HepG2 (cell line): ENCODE measurements at regions not wholly inside any gene's neighbourhood (a gene's known extent, or its start where the extent isn't known, plus 50 kb on each side); places are given as distances from the start of the nearest gene placed in this dataset.

Experiments
- ATAC-seq: fragments of 200-7000 bp; cut with Tn5 transposase; 3 replicates; pipeline ENCODE4 v1.9.1; 2020; ENCODE audit warnings: mild to moderate bottlenecking, moderate library complexity
- BruUV-seq: library from RNA; stranded (reverse); fragments of 400-500 nt; replicated peaks from 2 replicates; lab custom pipeline; 2021; lab: Mats Ljungman, UMichigan
- CTCF ChIA-PET: fragments of 300-600 bp; formaldehyde crosslinking; extraction: SDS; loops from one replicate; lab custom pipeline; 2021; ENCODE audit warnings: low total read pairs, inconsistent platforms, low intra/inter-chr PET ratio; lab: Yijun Ruan, JAX
- POLR2A ChIA-PET: fragments of 350-600 bp; sonication (Branson Sonifier 250); formaldehyde crosslinking; loops from one replicate; lab custom pipeline; 2020; ENCODE audit warnings: antibody characterized with exemption, inconsistent platforms; lab: Yijun Ruan, JAX
- DNase-seq: peaks from one replicate; pipeline ENCODE4 v3.0.0-alpha.2; 2015; ENCODE audit warnings: low spot score
- FAIRE-seq: peaks from 3 replicates; lab custom pipeline; 2011; peaks lifted over from hg19 to GRCh38; lab: Jason Lieb, UNC
- H2AFZ ChIP-seq: one replicate; pipeline ENCODE4 v1.6.1; 2011; ENCODE audit warnings: low read length, inconsistent platforms
- H3K27ac ChIP-seq: fragments of 300-600 bp; 3 replicates; pipeline ENCODE4 v1.8.0; 2011; ENCODE audit warnings: mixed run types, mild to moderate bottlenecking, mixed read lengths, low read length, inconsistent platforms; ENCODE audit not compliant: insufficient read depth; ENCODE audit errors: extremely low read length
- H3K27me3 ChIP-seq, 2 experiments: fragments of 200-600 bp in 1 of 2; 2 replicates in 1 of 2; 3 replicates in 1 of 2; pipeline versions ENCODE4 v1.6.0 to v1.8.0; 2011; ENCODE audit warnings: low read length in 2 of 2, mild to moderate bottlenecking in 2 of 2, moderate library complexity in 2 of 2, inconsistent platforms in 1 of 2; ENCODE audit not compliant: insufficient read depth in 2 of 2, control insufficient read depth in 1 of 2
- H3K36me3 ChIP-seq, 2 experiments: fragments of 200-600 bp in 1 of 2; replicated peaks in 1 of 2; 2 replicates in 1 of 2; 3 replicates in 1 of 2; pipeline versions ENCODE4 v1.5.1 to v1.8.0; 2011; ENCODE audit warnings: low read length in 2 of 2, inconsistent platforms in 1 of 2; ENCODE audit not compliant: insufficient read depth in 2 of 2, control insufficient read depth in 1 of 2
- H3K4me1 ChIP-seq: 2 replicates; pipeline ENCODE4 v1.5.1; 2012; ENCODE audit warnings: low read length, inconsistent platforms; ENCODE audit not compliant: insufficient read depth
- H3K4me2 ChIP-seq: 2 replicates; pipeline ENCODE4 v1.6.0; 2011; ENCODE audit warnings: low read depth, low read length, inconsistent platforms
- H3K4me3 ChIP-seq, 3 experiments: fragments of 200-600 bp in 1 of 3; sonication (generic), shearing (Covaris generic) in 1 of 3; replicated peaks in 1 of 3; 2 replicates each; pipeline ENCODE4 v1.5.1; 2011 to 2016; ENCODE audit warnings: low read length in 3 of 3, inconsistent platforms in 2 of 3, low read depth in 2 of 3, mild to moderate bottlenecking in 2 of 3, control low read depth in 1 of 3, mixed read lengths in 1 of 3; ENCODE audit not compliant: insufficient read depth in 1 of 3
- H3K79me2 ChIP-seq: one replicate; pipeline ENCODE4 v1.6.1; 2011; ENCODE audit warnings: low read length, inconsistent platforms; ENCODE audit not compliant: insufficient read depth
- H3K9ac ChIP-seq: 2 replicates; pipeline ENCODE4 v1.6.0; 2011; ENCODE audit warnings: mild to moderate bottlenecking, low read depth, low read length, inconsistent platforms; ENCODE audit not compliant: insufficient read depth
- H3K9me3 ChIP-seq: 2 replicates; pipeline ENCODE4 v1.5.1; 2012; ENCODE audit warnings: mild to moderate bottlenecking, low read length
- H4K20me1 ChIP-seq: 2 replicates; pipeline ENCODE4 v1.6.0; 2011; ENCODE audit warnings: inconsistent platforms, mild to moderate bottlenecking, low read length, moderate library complexity; ENCODE audit not compliant: insufficient read depth
- ARID2 ChIP-seq: sonication (generic); formaldehyde crosslinking; IDR thresholded peaks from 2 replicates; pipeline ENCODE4 v1.8.1; 2022; ENCODE audit warnings: mild to moderate bottlenecking, missing genetic modification reagents, borderline replicate concordance
- ATRX ChIP-seq: sonication (generic); formaldehyde crosslinking; IDR thresholded peaks from 2 replicates; pipeline ENCODE4 v1.4.0; 2020; ENCODE audit warnings: missing genetic modification reagents, borderline replicate concordance
- ELF3 ChIP-seq: IDR thresholded peaks from 2 replicates; pipeline ENCODE4 v1.6.1; 2016; ENCODE audit warnings: missing genetic modification reagents, missing compliant biosample characterization
- EZH2 ChIP-seq: conservative IDR thresholded peaks from 2 replicates; pipeline ENCODE4 v1.6.1; 2012; ENCODE audit warnings: mild to moderate bottlenecking, low read depth, low read length, moderate library complexity
- KLF11 ChIP-seq: IDR thresholded peaks from 2 replicates; pipeline ENCODE4 v1.6.1; 2016; ENCODE audit warnings: missing compliant biosample characterization
- REPIN1 ChIP-seq: sonication (generic); formaldehyde crosslinking; IDR thresholded peaks from 2 replicates; pipeline ENCODE4 v1.8.0; 2022; ENCODE audit warnings: missing genetic modification reagents, low read depth, mild to moderate bottlenecking, borderline replicate concordance
- REXO4 ChIP-seq: sonication (generic); formaldehyde crosslinking; IDR thresholded peaks from 2 replicates; pipeline ENCODE4 v1.8.0; 2022; ENCODE audit warnings: missing genetic modification reagents, mild to moderate bottlenecking, borderline replicate concordance
- SALL2 ChIP-seq: sonication (generic); formaldehyde crosslinking; IDR thresholded peaks from 2 replicates; pipeline ENCODE4 v1.8.1; 2023; ENCODE audit warnings: mild to moderate bottlenecking, missing genetic modification reagents, inconsistent platforms
- SPEN ChIP-seq: sonication (generic); formaldehyde crosslinking; IDR thresholded peaks from 2 replicates; pipeline ENCODE4 v1.5.1; 2020; ENCODE audit warnings: low read depth, mild to moderate bottlenecking, missing genetic modification reagents
- TAF1 ChIP-seq: sonication (generic); formaldehyde crosslinking; IDR thresholded peaks from 2 replicates; pipeline ENCODE4 v1.4.0; 2020; ENCODE audit warnings: missing genetic modification reagents
- ZNF414 ChIP-seq: sonication (generic); formaldehyde crosslinking; IDR thresholded peaks from 2 replicates; pipeline ENCODE4 v1.5.0; 2020; ENCODE audit warnings: missing genetic modification reagents
- ZNF652 ChIP-seq: IDR thresholded peaks from 2 replicates; pipeline ENCODE4 v1.6.1; 2016; ENCODE audit warnings: low read depth, borderline replicate concordance
- ZNF687 ChIP-seq: sonication (generic); formaldehyde crosslinking; IDR thresholded peaks from 2 replicates; pipeline ENCODE4 v1.5.1; 2020; ENCODE audit warnings: mild to moderate bottlenecking, missing genetic modification reagents, moderate library complexity
- ZSCAN5A ChIP-seq: sonication (generic); formaldehyde crosslinking; IDR thresholded peaks from 2 replicates; pipeline ENCODE4 v1.8.0; 2022; ENCODE audit warnings: mild to moderate bottlenecking, missing genetic modification reagents, borderline replicate concordance
- WGBS: methylation state at CpG from one replicate; pipeline ENCODE4 v1.1.6; 2017; ENCODE audit warnings: low lambda C conversion rate; 5-methylcytosine and 5-hydroxymethylcytosine counted together
- in situ Hi-C: cut with HindIII; loops from 2 replicates; pipeline ENCODE4 v1.10.0; 2017; ENCODE audit warnings: low pct_unique_long_range_greater_than_20kb; ENCODE audit not compliant: extremely low pct_ligation_motif_present
- intact Hi-C: fragments of 100-400 bp; cut with micrococcal nuclease; formaldehyde crosslinking; loops from one replicate; pipeline ENCODE4 v1.10.0; 2022; ENCODE audit not compliant: unreplicated experiment
- TF ChIP-seq, protein P1 (sequence below): sonication (generic); formaldehyde crosslinking; IDR thresholded peaks from 2 replicates; pipeline ENCODE4 v1.9.0; 2021; ENCODE audit warnings: missing genetic modification reagents, borderline replicate concordance

GRCh38 chr6:141077355-141078333 lies 1055.1 kb upstream of the GJE1 start:
- CTCF ChIA-PET: no interaction called here
- H3K4me3 ChIP-seq: peak overlapping the region; percentile 27 to 60 (median 46); a peak in 5 of 6 replicates
- in situ Hi-C loops (no loop called here), intact Hi-C loops (loop anchor here (2.0 kb wide), 2 partner anchors 51 to 485 kb away; no protein-coding TSS in a partner anchor)
- POLR2A ChIA-PET: no interaction called here
- H3K27me3 ChIP-seq: no peaks in the 10 kb centered on the region
- peak overlapping the region; percentile 78 for H3K4me2 ChIP-seq
- BruUV-seq: no TSS peak
- FAIRE-seq (peak; percentile 76), ATAC-seq (peak; percentile 100), DNase-seq (peak; percentile 80)
- no peak overlapping the region for H3K27ac ChIP-seq
- peak overlapping the region; percentile 39 for H3K9ac ChIP-seq
- no peaks in the 10 kb centered on the region for H4K20me1 ChIP-seq
- peaks cover 12% of the 10 kb centered on the region; the same call in 1 of the 2 replicates for H3K9me3 ChIP-seq
- H3K79me2 ChIP-seq: no peaks in the 10 kb centered on the region
- WGBS: 14% methylated on average over 8 of the region's 8 CpGs
- H3K36me3 ChIP-seq: no peaks in the 10 kb centered on the region
- peaks cover 9% of the 10 kb centered on the region; the same call in 1 of the 2 replicates for H3K4me1 ChIP-seq
- peak overlapping the region; percentile 16 for H2AFZ ChIP-seq
- TF ChIP-seq TAF1: no peak; the same call in 1 of the 2 replicates
- no peak for TF ChIP-seq EZH2
- TF ChIP-seq ATRX: no peak
- TF ChIP-seq SPEN (CRISPR knock-in tag): 0 out of 2 replicates have a peak, but pooled peaks have one; percentile 24
- TF ChIP-seq, protein P1, sequence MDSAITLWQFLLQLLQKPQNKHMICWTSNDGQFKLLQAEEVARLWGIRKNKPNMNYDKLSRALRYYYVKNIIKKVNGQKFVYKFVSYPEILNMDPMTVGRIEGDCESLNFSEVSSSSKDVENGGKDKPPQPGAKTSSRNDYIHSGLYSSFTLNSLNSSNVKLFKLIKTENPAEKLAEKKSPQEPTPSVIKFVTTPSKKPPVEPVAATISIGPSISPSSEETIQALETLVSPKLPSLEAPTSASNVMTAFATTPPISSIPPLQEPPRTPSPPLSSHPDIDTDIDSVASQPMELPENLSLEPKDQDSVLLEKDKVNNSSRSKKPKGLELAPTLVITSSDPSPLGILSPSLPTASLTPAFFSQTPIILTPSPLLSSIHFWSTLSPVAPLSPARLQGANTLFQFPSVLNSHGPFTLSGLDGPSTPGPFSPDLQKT (CRISPR knock-in tag): no peak
- no peak for TF ChIP-seq ARID2
- TF ChIP-seq ZSCAN5A (CRISPR knock-in tag): peak; percentile 41; the same call in 1 of the 2 replicates
- 0 out of 2 replicates have a peak, but pooled peaks have one; percentile 17 for TF ChIP-seq ELF3 (CRISPR knock-in tag)
- peak; percentile 69; the same call in 1 of the 2 replicates for TF ChIP-seq REPIN1
- no peak for TF ChIP-seq ZNF652
- peak; percentile 34; the same call in 1 of the 2 replicates for TF ChIP-seq ZNF414 (CRISPR knock-in tag)
- no peak for TF ChIP-seq REXO4 (CRISPR knock-in tag)
- peak; percentile 50 for TF ChIP-seq ZNF687
- no peak for TF ChIP-seq KLF11 (CRISPR knock-in tag)
- TF ChIP-seq SALL2 (CRISPR knock-in tag): peak; percentile 24; the same call in 1 of the 2 replicates
